HG03520 (cell line): ENCODE measurements at regions not wholly inside any gene's neighbourhood (a gene's known extent, or its start where the extent isn't known, plus 50 kb on each side); places are given as distances from the start of the nearest gene placed in this dataset.
"Not testable (repeated sequence)": the region's sequence is repeated elsewhere in the genome, so short reads cannot be mapped to it uniquely, and the experiment has no call there.

Experiments used
- ATAC-seq: cut with Tn5 transposase; IDR thresholded peaks from one replicate; pipeline ENCODE4 v1.9.1; 2021; ENCODE audit warnings: mild to moderate bottlenecking, moderate library complexity; ENCODE audit not compliant: unreplicated experiment

GRCh38 chr6:141463237-141463977 lies 669.3 kb upstream of the GJE1 start:
- peak; percentile 83 for ATAC-seq

GRCh38 chr6:141460743-141461484 lies 671.8 kb upstream of the GJE1 start:
- no peak for ATAC-seq

- not testable (repeated sequence) for ATAC-seq
Measured at GRCh38 chr6:141460245-141460644, 672.5 kb upstream of the GJE1 start.

GRCh38 chr6:141457984-141458383 lies 674.7 kb upstream of the GJE1 start:
- not testable (repeated sequence) for ATAC-seq

- no peak for ATAC-seq
Measured at GRCh38 chr6:141452354-141452686, 680.4 kb upstream of the GJE1 start.

GRCh38 chr6:141451511-141452353 lies 681.0 kb upstream of the GJE1 start:
- ATAC-seq, result no peak

GRCh38 chr6:141451181-141451510 lies 681.6 kb upstream of the GJE1 start:
- no peak for ATAC-seq

- no peak for ATAC-seq
Measured at GRCh38 chr6:141445928-141446628, 686.6 kb upstream of the GJE1 start.

GRCh38 chr6:141443668-141444289 lies 688.9 kb upstream of the GJE1 start:
- ATAC-seq, result no peak

GRCh38 chr6:141443032-141443431 lies 689.7 kb upstream of the GJE1 start:
- ATAC-seq, result no peak

- no peak for ATAC-seq
Measured at GRCh38 chr6:141439513-141439912, 693.2 kb upstream of the GJE1 start.

- ATAC-seq, result peak; percentile 66
Measured at GRCh38 chr6:141437685-141438084, 695.0 kb upstream of the GJE1 start.

- ATAC-seq, result no peak
Measured at GRCh38 chr6:141437011-141437410, 695.7 kb upstream of the GJE1 start.

GRCh38 chr6:141426400-141426980 lies 706.2 kb upstream of the GJE1 start:
- ATAC-seq, result no peak

GRCh38 chr6:141421378-141421777 lies 711.3 kb upstream of the GJE1 start:
- no peak for ATAC-seq

- ATAC-seq, result no peak
Measured at GRCh38 chr6:141418076-141418475, 714.6 kb upstream of the GJE1 start.

GRCh38 chr6:141415896-141416295 lies 716.8 kb upstream of the GJE1 start:
- no peak for ATAC-seq

- no peak for ATAC-seq
Measured at GRCh38 chr6:141413196-141413595, 719.5 kb upstream of the GJE1 start.

- ATAC-seq, result no peak
Measured at GRCh38 chr6:141406761-141407160, 726.0 kb upstream of the GJE1 start.

GRCh38 chr6:141403827-141404226 lies 728.9 kb upstream of the GJE1 start:
- ATAC-seq, result no peak
